ENCODE measurements at regions not wholly inside any gene's neighbourhood (a gene's known extent, or its start where the extent isn't known, plus 50 kb on each side); places are given as distances from the start of the nearest gene placed in this dataset.

GRCh38 chr4:13881892-13882291, 254.4 kb upstream of the BOD1L1 start:
- Histone ChIP-seq H3K4me3 (ENCODE audit: low read depth in 1 of 2, low read length in 2 of 2) (no peak overlapping the region), H3K4me1 (ENCODE audit: control insufficient read depth in 1 of 2, insufficient read depth in 2 of 2, low read length in 2 of 2) (peaks cover 5 to 12% of the 10 kb centered on the region in 2 donors), H3K9me3 (ENCODE audit: control insufficient read depth in 1 of 2, low read length in 2 of 2) (no peaks in the 10 kb centered on the region), H3K27me3 (ENCODE audit: control insufficient read depth in 1 of 2, insufficient read depth in 2 of 2, low read length in 2 of 2) (no peaks in the 10 kb centered on the region), H3K9ac (ENCODE audit: low read depth in 1 of 2, low read length in 2 of 2) (no peak overlapping the region), H3K27ac (ENCODE audit: low read depth, low read length) (no peak overlapping the region), H3K36me3 (ENCODE audit: control insufficient read depth in 1 of 2, insufficient read depth in 2 of 2, low read length in 2 of 2) (no peaks in the 10 kb centered on the region)

- Histone ChIP-seq H3K4me3 (ENCODE audit: low read depth in 1 of 2, low read length in 2 of 2) (no peak overlapping the region), H3K9ac (ENCODE audit: low read depth in 1 of 2, low read length in 2 of 2) (no peak overlapping the region), H3K9me3 (ENCODE audit: control insufficient read depth in 1 of 2, low read length in 2 of 2) (no peaks in the 10 kb centered on the region), H3K4me1 (ENCODE audit: control insufficient read depth in 1 of 2, insufficient read depth in 2 of 2, low read length in 2 of 2) (no peaks in the 10 kb centered on the region), H3K27ac (ENCODE audit: low read depth, low read length) (no peak overlapping the region), H3K27me3 (ENCODE audit: control insufficient read depth in 1 of 2, insufficient read depth in 2 of 2, low read length in 2 of 2) (no peaks in the 10 kb centered on the region), H3K36me3 (ENCODE audit: control insufficient read depth in 1 of 2, insufficient read depth in 2 of 2, low read length in 2 of 2) (no peaks in the 10 kb centered on the region)
These were observed 259.5 kb upstream of the BOD1L1 start for GRCh38 chr4:13887010-13887409.

GRCh38 chr4:13888112-13888511, 260.6 kb upstream of the BOD1L1 start:
- no peak overlapping the region for H3K27ac ChIP-seq (ENCODE audit: low read depth, low read length)
- H3K9ac ChIP-seq (ENCODE audit: low read depth in 1 of 2, low read length in 2 of 2): no peak overlapping the region
- no peaks in the 10 kb centered on the region for H3K36me3 ChIP-seq (ENCODE audit: control insufficient read depth in 1 of 2, insufficient read depth in 2 of 2, low read length in 2 of 2)
- H3K4me1 ChIP-seq (ENCODE audit: control insufficient read depth in 1 of 2, insufficient read depth in 2 of 2, low read length in 2 of 2): no peaks in the 10 kb centered on the region
- no peaks in the 10 kb centered on the region for H3K27me3 ChIP-seq (ENCODE audit: control insufficient read depth in 1 of 2, insufficient read depth in 2 of 2, low read length in 2 of 2)
- H3K4me3 ChIP-seq (ENCODE audit: low read depth in 1 of 2, low read length in 2 of 2): no peak overlapping the region
- no peaks in the 10 kb centered on the region for H3K9me3 ChIP-seq (ENCODE audit: control insufficient read depth in 1 of 2, low read length in 2 of 2)

- no peaks in the 10 kb centered on the region for H3K4me1 ChIP-seq (ENCODE audit: control insufficient read depth in 1 of 2, insufficient read depth in 2 of 2, low read length in 2 of 2)
- H3K9ac ChIP-seq (ENCODE audit: low read depth in 1 of 2, low read length in 2 of 2): no peak overlapping the region
- H3K36me3 ChIP-seq (ENCODE audit: control insufficient read depth in 1 of 2, insufficient read depth in 2 of 2, low read length in 2 of 2): no peaks in the 10 kb centered on the region
- no peaks in the 10 kb centered on the region for H3K9me3 ChIP-seq (ENCODE audit: control insufficient read depth in 1 of 2, low read length in 2 of 2)
- H3K27ac ChIP-seq (ENCODE audit: low read depth, low read length): no peak overlapping the region
- no peaks in the 10 kb centered on the region for H3K27me3 ChIP-seq (ENCODE audit: control insufficient read depth in 1 of 2, insufficient read depth in 2 of 2, low read length in 2 of 2)
- no peak overlapping the region for H3K4me3 ChIP-seq (ENCODE audit: low read depth in 1 of 2, low read length in 2 of 2)
These were observed 264.0 kb upstream of the BOD1L1 start for GRCh38 chr4:13891544-13891939.

GRCh38 chr4:13892739-13893105, 265.2 kb upstream of the BOD1L1 start:
- Histone ChIP-seq H3K36me3 (ENCODE audit: control insufficient read depth in 1 of 2, insufficient read depth in 2 of 2, low read length in 2 of 2) (no peaks in the 10 kb centered on the region), H3K4me3 (ENCODE audit: low read depth in 1 of 2, low read length in 2 of 2) (no peak overlapping the region), H3K4me1 (ENCODE audit: control insufficient read depth in 1 of 2, insufficient read depth in 2 of 2, low read length in 2 of 2) (no peaks in the 10 kb centered on the region), H3K27ac (ENCODE audit: low read depth, low read length) (no peak overlapping the region), H3K9me3 (ENCODE audit: control insufficient read depth in 1 of 2, low read length in 2 of 2) (no peaks in the 10 kb centered on the region), H3K9ac (ENCODE audit: low read depth in 1 of 2, low read length in 2 of 2) (no peak overlapping the region), H3K27me3 (ENCODE audit: control insufficient read depth in 1 of 2, insufficient read depth in 2 of 2, low read length in 2 of 2) (no peaks in the 10 kb centered on the region)

- Histone ChIP-seq H3K27ac (ENCODE audit: low read depth, low read length) (no peak overlapping the region), H3K4me1 (ENCODE audit: control insufficient read depth in 1 of 2, insufficient read depth in 2 of 2, low read length in 2 of 2) (no peaks in the 10 kb centered on the region), H3K4me3 (ENCODE audit: low read depth in 1 of 2, low read length in 2 of 2) (no peak overlapping the region), H3K9me3 (ENCODE audit: control insufficient read depth in 1 of 2, low read length in 2 of 2) (no peaks in the 10 kb centered on the region), H3K27me3 (ENCODE audit: control insufficient read depth in 1 of 2, insufficient read depth in 2 of 2, low read length in 2 of 2) (no peaks in the 10 kb centered on the region), H3K36me3 (ENCODE audit: control insufficient read depth in 1 of 2, insufficient read depth in 2 of 2, low read length in 2 of 2) (no peaks in the 10 kb centered on the region), H3K9ac (ENCODE audit: low read depth in 1 of 2, low read length in 2 of 2) (no peak overlapping the region)
These were observed 265.7 kb upstream of the BOD1L1 start for GRCh38 chr4:13893211-13893610.

GRCh38 chr4:13893987-13894386, 266.5 kb upstream of the BOD1L1 start:
- no peaks in the 10 kb centered on the region for H3K9me3 ChIP-seq (ENCODE audit: control insufficient read depth in 1 of 2, low read length in 2 of 2)
- no peaks in the 10 kb centered on the region for H3K27me3 ChIP-seq (ENCODE audit: control insufficient read depth in 1 of 2, insufficient read depth in 2 of 2, low read length in 2 of 2)
- H3K4me1 ChIP-seq (ENCODE audit: control insufficient read depth in 1 of 2, insufficient read depth in 2 of 2, low read length in 2 of 2): no peaks in the 10 kb centered on the region
- H3K36me3 ChIP-seq (ENCODE audit: control insufficient read depth in 1 of 2, insufficient read depth in 2 of 2, low read length in 2 of 2): no peaks in the 10 kb centered on the region
- H3K9ac ChIP-seq (ENCODE audit: low read depth in 1 of 2, low read length in 2 of 2): no peak overlapping the region
- no peak overlapping the region for H3K4me3 ChIP-seq (ENCODE audit: low read depth in 1 of 2, low read length in 2 of 2)
- H3K27ac ChIP-seq (ENCODE audit: low read depth, low read length): no peak overlapping the region

GRCh38 chr4:13900780-13901179, 273.3 kb upstream of the BOD1L1 start:
- H3K36me3 ChIP-seq (ENCODE audit: control insufficient read depth in 1 of 2, insufficient read depth in 2 of 2, low read length in 2 of 2): no peaks in the 10 kb centered on the region
- H3K9ac ChIP-seq (ENCODE audit: low read depth in 1 of 2, low read length in 2 of 2): no peak overlapping the region
- H3K4me1 ChIP-seq (ENCODE audit: control insufficient read depth in 1 of 2, insufficient read depth in 2 of 2, low read length in 2 of 2): no peaks in the 10 kb centered on the region
- H3K27ac ChIP-seq (ENCODE audit: low read depth, low read length): no peak overlapping the region
- no peaks in the 10 kb centered on the region for H3K27me3 ChIP-seq (ENCODE audit: control insufficient read depth in 1 of 2, insufficient read depth in 2 of 2, low read length in 2 of 2)
- H3K9me3 ChIP-seq (ENCODE audit: control insufficient read depth in 1 of 2, low read length in 2 of 2): no peaks in the 10 kb centered on the region
- H3K4me3 ChIP-seq (ENCODE audit: low read depth in 1 of 2, low read length in 2 of 2): no peak overlapping the region

GRCh38 chr4:13902146-13902545, 274.6 kb upstream of the BOD1L1 start:
- no peak overlapping the region for H3K27ac ChIP-seq (ENCODE audit: low read depth, low read length)
- H3K27me3 ChIP-seq (ENCODE audit: control insufficient read depth in 1 of 2, insufficient read depth in 2 of 2, low read length in 2 of 2): no peaks in the 10 kb centered on the region
- no peaks in the 10 kb centered on the region for H3K36me3 ChIP-seq (ENCODE audit: control insufficient read depth in 1 of 2, insufficient read depth in 2 of 2, low read length in 2 of 2)
- H3K4me1 ChIP-seq (ENCODE audit: control insufficient read depth in 1 of 2, insufficient read depth in 2 of 2, low read length in 2 of 2): peaks cover 0 to 6% of the 10 kb centered on the region in 2 donors
- no peak overlapping the region for H3K9ac ChIP-seq (ENCODE audit: low read depth in 1 of 2, low read length in 2 of 2)
- H3K4me3 ChIP-seq (ENCODE audit: low read depth in 1 of 2, low read length in 2 of 2): no peak overlapping the region
- H3K9me3 ChIP-seq (ENCODE audit: control insufficient read depth in 1 of 2, low read length in 2 of 2): no peaks in the 10 kb centered on the region

- no peak overlapping the region for H3K4me3 ChIP-seq (ENCODE audit: low read depth in 1 of 2, low read length in 2 of 2)
- no peak overlapping the region for H3K9ac ChIP-seq (ENCODE audit: low read depth in 1 of 2, low read length in 2 of 2)
- H3K27me3 ChIP-seq (ENCODE audit: control insufficient read depth in 1 of 2, insufficient read depth in 2 of 2, low read length in 2 of 2): no peaks in the 10 kb centered on the region
- no peak overlapping the region for H3K27ac ChIP-seq (ENCODE audit: low read depth, low read length)
- no peaks in the 10 kb centered on the region for H3K36me3 ChIP-seq (ENCODE audit: control insufficient read depth in 1 of 2, insufficient read depth in 2 of 2, low read length in 2 of 2)
- H3K4me1 ChIP-seq (ENCODE audit: control insufficient read depth in 1 of 2, insufficient read depth in 2 of 2, low read length in 2 of 2): peaks cover 0 to 10% of the 10 kb centered on the region in 2 donors
- no peaks in the 10 kb centered on the region for H3K9me3 ChIP-seq (ENCODE audit: control insufficient read depth in 1 of 2, low read length in 2 of 2)
These were observed 275.5 kb upstream of the BOD1L1 start for GRCh38 chr4:13903061-13903460.

- Histone ChIP-seq H3K9ac (ENCODE audit: low read depth in 1 of 2, low read length in 2 of 2) (no peak overlapping the region), H3K4me1 (ENCODE audit: control insufficient read depth in 1 of 2, insufficient read depth in 2 of 2, low read length in 2 of 2) (peaks cover 0 to 10% of the 10 kb centered on the region in 2 donors), H3K36me3 (ENCODE audit: control insufficient read depth in 1 of 2, insufficient read depth in 2 of 2, low read length in 2 of 2) (no peaks in the 10 kb centered on the region), H3K4me3 (ENCODE audit: low read depth in 1 of 2, low read length in 2 of 2) (no peak overlapping the region), H3K27me3 (ENCODE audit: control insufficient read depth in 1 of 2, insufficient read depth in 2 of 2, low read length in 2 of 2) (no peaks in the 10 kb centered on the region), H3K27ac (ENCODE audit: low read depth, low read length) (no peak overlapping the region), H3K9me3 (ENCODE audit: control insufficient read depth in 1 of 2, low read length in 2 of 2) (no peaks in the 10 kb centered on the region)
These were observed 276.4 kb upstream of the BOD1L1 start for GRCh38 chr4:13903901-13904300.

All from duodenal mucosa (tissue), 2 donors.